Activated naive CD4-positive, alpha-beta T cell treated with anti-CD3 and anti-CD28 coated beads for 36 hours (primary cell): ENCODE measurements at regions not wholly inside any gene's neighbourhood (a gene's known extent, or its start where the extent isn't known, plus 50 kb on each side); places are given as distances from the start of the nearest gene placed in this dataset.
"Not testable (repeated sequence)": the region's sequence is repeated elsewhere in the genome, so short reads cannot be mapped to it uniquely, and the experiment has no call there.

Experiments used
- CTCF ChIA-PET: fragments of 350-600 bp; sonication (Branson Sonifier 250); formaldehyde crosslinking; loops from one replicate; lab custom pipeline; 2021; ENCODE audit warnings: antibody characterized with exemption; lab: Charles Lee
- DNase-seq: peaks from one replicate; pipeline ENCODE4 v3.0.0-alpha.2; 2020
- H3K27ac Mint-ChIP-seq: one replicate; pipeline ENCODE4 v1.8.0; 2021; ENCODE audit warnings: mild to moderate bottlenecking, mixed read lengths
- H3K27me3 Mint-ChIP-seq: one replicate; pipeline ENCODE4 v1.8.0; 2021; ENCODE audit warnings: low read depth, mixed read lengths
- H3K36me3 Mint-ChIP-seq: one replicate; pipeline ENCODE4 v1.8.0; 2021; ENCODE audit warnings: low read depth, mixed read lengths
- H3K4me1 Mint-ChIP-seq: one replicate; pipeline ENCODE4 v1.8.0; 2021; ENCODE audit warnings: low read depth, mixed read lengths
- H3K4me3 Mint-ChIP-seq: one replicate; pipeline ENCODE4 v1.8.0; 2021; ENCODE audit warnings: mild to moderate bottlenecking, moderate library complexity, mixed read lengths
- H3K9me3 Mint-ChIP-seq: one replicate; pipeline ENCODE4 v1.8.0; 2021; ENCODE audit warnings: mixed read lengths
- intact Hi-C: fragments of 100-400 bp; cut with micrococcal nuclease; formaldehyde crosslinking; loops from one replicate; pipeline ENCODE4 v1.15.1; 2023

GRCh38 chr21:6466081-6466698 is 4055.2 kb upstream of the TPTE start:
- H3K9me3 Mint-ChIP-seq, H3K4me3 Mint-ChIP-seq, DNase-seq, H3K27me3 Mint-ChIP-seq, H3K4me1 Mint-ChIP-seq, intact Hi-C loops, H3K36me3 Mint-ChIP-seq, H3K27ac Mint-ChIP-seq, CTCF ChIA-PET: not testable (repeated sequence)

DNA sequence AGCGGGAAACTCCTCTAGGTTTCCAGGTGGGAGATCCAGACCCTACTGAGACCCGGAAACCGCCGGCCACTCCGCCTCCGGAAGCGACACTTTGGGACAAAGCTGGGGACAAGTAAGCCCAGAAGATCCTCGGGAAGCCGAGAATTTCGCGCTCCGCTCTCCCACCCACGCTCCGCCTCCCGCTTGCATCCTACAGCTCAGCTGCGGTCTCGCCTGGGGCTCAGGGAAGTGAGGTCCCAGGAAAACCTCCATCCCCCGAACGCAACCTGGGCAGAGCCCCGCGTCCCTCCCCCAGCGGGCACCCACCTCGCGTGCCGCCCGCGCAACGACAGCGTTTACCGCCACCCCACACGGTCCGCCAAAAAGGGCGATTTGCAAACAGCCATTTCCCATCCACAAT is 4054.7 kb upstream of the TPTE start:
- DNase-seq, H3K27me3 Mint-ChIP-seq, intact Hi-C loops, H3K4me1 Mint-ChIP-seq, H3K36me3 Mint-ChIP-seq, H3K4me3 Mint-ChIP-seq, CTCF ChIA-PET, H3K9me3 Mint-ChIP-seq, H3K27ac Mint-ChIP-seq: not testable (repeated sequence)

DNA sequence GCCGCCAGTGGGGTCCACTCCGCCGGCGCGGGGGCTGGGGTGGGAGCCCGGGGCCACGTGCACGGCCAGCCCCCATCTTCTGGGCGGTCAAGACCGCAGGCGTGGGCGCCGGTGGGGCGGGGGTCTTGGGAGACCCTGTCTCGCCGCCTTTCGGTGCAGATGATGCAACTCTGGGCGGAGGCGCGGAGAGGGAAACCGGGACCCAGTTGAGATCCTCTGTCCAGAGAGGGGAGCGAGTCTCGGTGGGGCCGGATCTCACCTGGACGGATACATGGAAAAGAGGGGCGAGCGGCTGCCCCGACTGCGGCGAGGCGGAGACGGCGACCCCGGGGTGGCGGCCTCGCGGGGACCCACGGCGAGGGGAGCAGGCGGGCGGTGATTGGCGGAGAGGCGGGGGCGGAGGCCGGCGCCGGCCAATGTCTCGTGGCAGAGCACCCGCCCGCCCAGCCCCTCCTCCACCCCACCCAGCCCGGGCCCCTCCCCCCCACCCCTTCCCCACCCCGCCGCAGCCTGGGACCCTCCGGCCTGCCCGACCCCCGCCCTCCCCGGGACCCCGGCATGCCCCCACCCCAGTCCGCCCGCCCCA is 4054.1 kb upstream of the TPTE start:
- H3K27ac Mint-ChIP-seq, DNase-seq, H3K36me3 Mint-ChIP-seq, H3K27me3 Mint-ChIP-seq, CTCF ChIA-PET, H3K4me1 Mint-ChIP-seq, intact Hi-C loops, H3K9me3 Mint-ChIP-seq, H3K4me3 Mint-ChIP-seq: not testable (repeated sequence)

DNA sequence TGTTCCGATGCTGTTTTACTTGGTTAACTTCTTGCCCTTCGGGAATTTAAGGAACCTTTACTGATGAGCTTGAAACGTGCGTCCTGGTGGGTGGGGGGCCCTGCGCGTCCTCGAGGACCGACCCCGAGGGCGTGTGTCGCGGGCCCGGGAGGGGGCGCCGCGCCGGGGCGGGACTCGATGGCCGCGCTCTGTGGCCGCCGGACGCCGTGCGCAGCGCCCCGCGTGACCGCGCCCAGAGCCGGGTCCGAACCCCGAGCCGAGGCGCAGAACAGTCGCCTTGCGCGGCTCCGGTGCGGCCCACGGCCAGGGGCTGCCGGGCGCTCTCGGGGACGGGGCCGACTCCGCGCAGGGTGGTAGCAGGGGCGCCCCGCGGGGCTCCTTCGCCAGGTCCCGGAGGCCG is 4053.5 kb upstream of the TPTE start:
- H3K27me3 Mint-ChIP-seq, intact Hi-C loops, CTCF ChIA-PET, DNase-seq, H3K27ac Mint-ChIP-seq, H3K4me3 Mint-ChIP-seq, H3K36me3 Mint-ChIP-seq, H3K9me3 Mint-ChIP-seq, H3K4me1 Mint-ChIP-seq: not testable (repeated sequence)

GRCh38 chr21:6468331-6468860 is 4053.0 kb upstream of the TPTE start:
- DNase-seq, H3K36me3 Mint-ChIP-seq, H3K9me3 Mint-ChIP-seq, intact Hi-C loops, H3K27me3 Mint-ChIP-seq, CTCF ChIA-PET, H3K4me1 Mint-ChIP-seq, H3K27ac Mint-ChIP-seq, H3K4me3 Mint-ChIP-seq: not testable (repeated sequence)

DNA sequence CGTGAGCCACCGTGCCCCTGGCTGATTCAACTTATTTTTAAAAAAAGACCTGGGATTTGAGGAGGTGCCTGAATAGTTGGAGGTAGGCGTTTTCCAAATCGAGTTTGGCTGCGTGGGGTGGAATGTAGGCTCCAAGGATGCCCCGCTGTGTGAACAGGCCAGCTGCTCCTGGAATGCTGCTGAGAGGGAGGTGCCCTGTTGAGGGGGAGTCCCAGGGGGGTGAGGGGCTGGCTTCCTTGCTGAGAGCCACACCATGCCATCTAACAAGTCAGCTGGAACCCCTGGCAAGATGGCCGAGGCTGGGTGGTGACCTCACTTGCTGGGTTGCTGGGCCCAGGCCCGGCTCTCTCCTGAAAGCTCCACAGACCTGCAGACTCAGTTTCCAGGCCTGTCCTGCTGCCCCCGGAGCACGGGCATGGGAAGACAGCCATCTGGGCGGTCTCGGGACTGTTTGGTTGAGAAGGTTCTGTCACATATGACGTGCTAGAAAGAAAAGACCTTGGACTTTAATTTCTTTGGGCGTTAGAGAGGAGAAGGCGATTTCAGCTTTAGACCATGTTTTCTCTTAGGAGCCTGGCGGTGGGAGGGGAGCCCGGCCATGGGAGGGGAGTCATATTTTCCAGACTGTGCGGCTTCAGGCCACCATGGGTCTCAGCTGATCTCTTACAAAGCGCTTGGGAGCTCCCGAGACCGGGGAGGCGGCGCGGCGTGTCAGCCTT is 4047.0 kb upstream of the TPTE start:
- H3K9me3 Mint-ChIP-seq, H3K36me3 Mint-ChIP-seq, H3K4me3 Mint-ChIP-seq, H3K27me3 Mint-ChIP-seq, H3K27ac Mint-ChIP-seq, intact Hi-C loops, DNase-seq, CTCF ChIA-PET, H3K4me1 Mint-ChIP-seq: not testable (repeated sequence)

- DNase-seq, CTCF ChIA-PET, H3K4me3 Mint-ChIP-seq, H3K4me1 Mint-ChIP-seq, H3K9me3 Mint-ChIP-seq, H3K27me3 Mint-ChIP-seq, H3K36me3 Mint-ChIP-seq, intact Hi-C loops, H3K27ac Mint-ChIP-seq: not testable (repeated sequence)
These were observed 4040.3 kb upstream of the TPTE start for GRCh38 chr21:6481116-6481515.

DNA sequence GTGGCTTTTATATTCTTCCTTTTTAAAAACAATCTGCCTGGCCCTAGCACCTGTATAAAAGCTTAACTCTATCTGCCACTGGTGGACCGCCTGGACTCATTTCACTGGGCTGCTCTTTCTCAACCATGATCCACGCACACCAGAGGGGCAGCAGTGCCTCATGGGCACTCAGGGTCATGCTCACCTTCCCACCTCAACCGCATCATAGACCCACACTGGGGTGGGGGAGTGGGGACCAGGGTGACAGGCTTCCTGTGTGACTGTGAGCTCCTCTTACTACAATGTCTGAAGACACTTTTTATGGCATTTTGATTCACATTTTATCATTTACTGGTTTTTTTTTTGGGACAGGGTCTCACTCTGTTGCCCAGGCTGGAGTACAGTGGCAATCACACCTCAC is 4038.8 kb upstream of the TPTE start:
- H3K9me3 Mint-ChIP-seq, intact Hi-C loops, H3K27me3 Mint-ChIP-seq, H3K4me1 Mint-ChIP-seq, H3K4me3 Mint-ChIP-seq, H3K27ac Mint-ChIP-seq, CTCF ChIA-PET, H3K36me3 Mint-ChIP-seq: not testable (repeated sequence)
- peak; percentile 3 for DNase-seq

GRCh38 chr21:6483645-6484044 is 4037.7 kb upstream of the TPTE start:
- H3K4me1 Mint-ChIP-seq, H3K36me3 Mint-ChIP-seq, DNase-seq, H3K9me3 Mint-ChIP-seq, H3K27me3 Mint-ChIP-seq, H3K27ac Mint-ChIP-seq, H3K4me3 Mint-ChIP-seq, intact Hi-C loops, CTCF ChIA-PET: not testable (repeated sequence)

DNA sequence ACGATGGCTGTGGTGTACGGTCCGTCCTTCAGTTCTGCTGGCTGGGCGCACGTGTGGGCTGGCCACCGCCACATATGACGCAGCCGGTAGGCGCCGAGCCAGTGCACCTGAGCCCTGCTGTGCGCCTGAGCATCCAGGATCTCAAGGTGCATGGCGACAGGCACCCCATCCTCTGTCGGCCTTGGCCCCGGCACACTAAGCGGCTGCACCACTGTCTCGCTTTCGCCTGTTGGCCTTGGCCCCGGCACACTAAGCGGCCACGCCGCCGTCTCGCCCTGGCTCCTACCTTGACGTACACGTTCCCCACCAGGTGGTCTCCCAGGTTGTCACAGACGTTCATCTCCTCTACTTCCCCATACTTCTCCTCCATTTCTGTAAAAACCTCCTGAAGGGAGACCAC is 4034.6 kb upstream of the TPTE start:
- H3K36me3 Mint-ChIP-seq = not testable (repeated sequence)

DNA sequence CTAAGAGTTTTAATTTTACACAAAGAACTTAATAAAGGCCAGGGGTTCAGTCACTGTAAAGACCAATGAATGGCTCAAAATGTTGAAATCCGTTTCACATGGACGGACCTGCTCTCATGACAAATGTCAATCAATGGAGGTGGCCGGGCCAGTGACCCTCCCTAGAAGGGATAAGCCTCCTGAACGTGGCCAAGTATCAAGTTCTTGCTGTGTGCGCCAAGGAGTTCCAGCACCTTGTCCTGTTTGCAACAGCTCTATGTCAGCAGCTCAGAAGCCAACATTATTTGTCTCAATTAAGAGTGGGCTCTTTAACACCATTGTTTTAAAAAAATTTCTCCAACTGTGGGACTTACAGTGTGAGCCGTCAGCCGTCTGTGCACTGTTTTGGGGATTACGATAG is 4028.7 kb upstream of the TPTE start:
- H3K27me3 Mint-ChIP-seq, H3K4me1 Mint-ChIP-seq, H3K4me3 Mint-ChIP-seq, DNase-seq, H3K36me3 Mint-ChIP-seq, H3K9me3 Mint-ChIP-seq, CTCF ChIA-PET, intact Hi-C loops, H3K27ac Mint-ChIP-seq: not testable (repeated sequence)

More for the DNA sequence above, 4034.6 kb upstream of the TPTE start:
- H3K27ac Mint-ChIP-seq, DNase-seq, H3K4me1 Mint-ChIP-seq, H3K9me3 Mint-ChIP-seq, CTCF ChIA-PET, H3K27me3 Mint-ChIP-seq, H3K4me3 Mint-ChIP-seq, intact Hi-C loops: not testable (repeated sequence)

DNA sequence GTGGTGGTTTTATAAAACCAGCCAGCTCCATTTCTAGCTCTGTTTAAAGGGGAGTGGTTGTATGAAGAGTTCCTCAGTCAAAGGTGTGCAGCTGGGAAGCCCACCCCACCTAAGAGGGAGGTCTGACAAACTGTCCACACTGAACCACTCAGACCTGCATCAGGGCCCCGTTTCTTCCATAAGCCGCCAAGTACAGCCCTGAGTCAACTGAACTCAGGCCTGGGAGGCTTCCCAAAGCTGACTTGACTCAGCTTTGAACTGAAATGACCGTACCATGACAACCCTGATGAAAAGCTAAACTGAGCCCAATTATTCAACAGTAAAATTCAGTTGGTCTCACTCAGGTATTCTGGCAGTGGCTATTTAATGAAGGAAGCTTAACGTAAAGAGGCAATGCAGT is 4027.4 kb upstream of the TPTE start:
- H3K4me3 Mint-ChIP-seq, intact Hi-C loops, H3K4me1 Mint-ChIP-seq, H3K9me3 Mint-ChIP-seq, DNase-seq, H3K27me3 Mint-ChIP-seq, H3K36me3 Mint-ChIP-seq, H3K27ac Mint-ChIP-seq, CTCF ChIA-PET: not testable (repeated sequence)

- CTCF ChIA-PET, intact Hi-C loops, DNase-seq, H3K4me3 Mint-ChIP-seq, H3K9me3 Mint-ChIP-seq, H3K4me1 Mint-ChIP-seq, H3K27ac Mint-ChIP-seq, H3K27me3 Mint-ChIP-seq, H3K36me3 Mint-ChIP-seq: not testable (repeated sequence)
These were observed 4025.0 kb upstream of the TPTE start for GRCh38 chr21:6496356-6496755.
